Esophagus muscularis mucosa (tissue), 4 donors: ENCODE measurements at regions not wholly inside any gene's neighbourhood (a gene's known extent, or its start where the extent isn't known, plus 50 kb on each side); places are given as distances from the start of the nearest gene placed in this dataset.
"Not testable (repeated sequence)": the region's sequence is repeated elsewhere in the genome, so short reads cannot be mapped to it uniquely, and the experiment has no call there.

Experiments used
- DNase-seq: peaks from one replicate; pipeline ENCODE4 v3.0.0-alpha.2; 2017; ENCODE audit errors: extremely low spot score
- H3K27ac ChIP-seq, 4 donors: fragments of 200-600 bp; sonication (generic); replicated peaks in 1 of 4; 1 replicate in 3 of 4; 2 replicates in 1 of 4; pipeline ENCODE4 v1.5.1; 2016 to 2019; ENCODE audit warnings: mild to moderate bottlenecking in 1 of 4
- H3K27me3 ChIP-seq, 4 donors: fragments of 200-600 bp; sonication (generic); one replicate each; pipeline versions ENCODE4 v1.5.1 to v1.6.0; 2016 to 2019
- H3K36me3 ChIP-seq, 4 donors: fragments of 200-600 bp; sonication (generic); one replicate each; pipeline ENCODE4 v1.5.1; 2016 to 2019
- H3K4me1 ChIP-seq, 4 donors: fragments of 200-600 bp; sonication (generic); one replicate each; pipeline ENCODE4 v1.5.1; 2016 to 2019
- H3K4me3 ChIP-seq, 4 donors: fragments of 200-600 bp; sonication (generic); 1 replicate in 2 of 4; 2 replicates in 2 of 4; pipeline ENCODE4 v1.5.1; 2016 to 2019; ENCODE audit warnings: mild to moderate bottlenecking in 4 of 4, moderate library complexity in 1 of 4
- H3K9me3 ChIP-seq, 4 donors: fragments of 200-600 bp; sonication (generic); 1 replicate in 3 of 4; 2 replicates in 1 of 4; pipeline ENCODE4 v1.5.1; 2016 to 2019
- CTCF ChIP-seq, 3 experiments: fragments of 200-600 bp in 2 of 3; fragments of 450-650 bp in 1 of 3; sonication (generic) in 2 of 3; IDR thresholded peaks; one replicate each; pipeline ENCODE4 v1.5.1; 2017 to 2019; ENCODE audit warnings: antibody characterized with exemption in 3 of 3, mild to moderate bottlenecking in 2 of 3, moderate library complexity in 1 of 3
- EP300 ChIP-seq: sonication (generic); formaldehyde crosslinking; IDR thresholded peaks from one replicate; pipeline ENCODE4 v1.6.1; 2017; ENCODE audit warnings: antibody characterized with exemption
- POLR2A ChIP-seq: fragments of 450-650 bp; IDR thresholded peaks from one replicate; pipeline ENCODE4 v1.6.1; 2017; ENCODE audit warnings: antibody characterized with exemption, moderate library complexity, mild to moderate bottlenecking, low read depth
- POLR2AphosphoS5 ChIP-seq, 2 donors: sonication (generic); formaldehyde crosslinking; IDR thresholded peaks; one replicate each; pipeline ENCODE4 v1.6.1; 2017; ENCODE audit warnings: antibody characterized with exemption in 2 of 2
- WGBS: methylation state at CpG from one replicate; pipeline ENCODE4 v1.1.5; 2018; 5-methylcytosine and 5-hydroxymethylcytosine counted together
- intact Hi-C: fragments of 100-400 bp; cut with DNase I; formaldehyde crosslinking; loops from one replicate; pipeline ENCODE4 v1.15.1; 2023

- Histone ChIP-seq H3K36me3 (no peaks in the 10 kb centered on the region), H3K27me3 (no peaks in the 10 kb centered on the region), H3K4me3 (no peak overlapping the region), H3K9me3 (no peaks in the 10 kb centered on the region), H3K4me1 (no peaks in the 10 kb centered on the region), H3K27ac (no peak overlapping the region)
- intact Hi-C loops, result no loop called here
- TF ChIP-seq CTCF (IDR thresholded peaks at IDR 0.05), result no peak
- TF ChIP-seq POLR2A, result no peak
- TF ChIP-seq EP300, result no peak
- TF ChIP-seq POLR2AphosphoS5 (IDR thresholded peaks at IDR 0.05), result no peak
- DNase-seq, result no peak
- WGBS, result 87% methylated on average over 3 of the region's 6 CpGs
These were observed 132.6 kb downstream of the CUL2 start for GRCh38 chr10:34957531-34957930.

- TF ChIP-seq POLR2A, result no peak
- no peak for TF ChIP-seq POLR2AphosphoS5 (IDR thresholded peaks at IDR 0.05)
- TF ChIP-seq EP300, result no peak
- no peak for TF ChIP-seq CTCF (IDR thresholded peaks at IDR 0.05)
- no peak overlapping the region for H3K27ac ChIP-seq
- intact Hi-C loops, result no loop called here
These were observed 133.4 kb downstream of the CUL2 start for GRCh38 chr10:34956756-34957155.

GRCh38 chr10:34955391-34955790 lies 134.8 kb downstream of the CUL2 start:
- no peaks in the 10 kb centered on the region for H3K36me3 ChIP-seq
- TF ChIP-seq EP300, result no peak
- no peak for TF ChIP-seq POLR2AphosphoS5 (IDR thresholded peaks at IDR 0.05)
- TF ChIP-seq POLR2A, result no peak
- no peaks in the 10 kb centered on the region for H3K27me3 ChIP-seq
- WGBS, result 76% methylated on average over 2 of the region's 2 CpGs
- no peaks in the 10 kb centered on the region for H3K4me1 ChIP-seq
- no peak overlapping the region for H3K4me3 ChIP-seq
- intact Hi-C loops, result no loop called here
- no peaks in the 10 kb centered on the region for H3K9me3 ChIP-seq
- no peak for DNase-seq
- no peak overlapping the region for H3K27ac ChIP-seq

More at GRCh38 chr10:34956756-34957155, 133.4 kb downstream of the CUL2 start:
- WGBS, result 94% methylated on average over 3 of the region's 3 CpGs
- Histone ChIP-seq H3K4me3 (no peak overlapping the region), H3K27me3 (no peaks in the 10 kb centered on the region), H3K36me3 (no peaks in the 10 kb centered on the region), H3K4me1 (no peaks in the 10 kb centered on the region), H3K9me3 (no peaks in the 10 kb centered on the region)
- DNase-seq, result no peak

GRCh38 chr10:34954142-34954541 lies 136.0 kb downstream of the CUL2 start:
- Histone ChIP-seq H3K4me3 (no peak overlapping the region), H3K4me1 (no peaks in the 10 kb centered on the region), H3K36me3 (no peaks in the 10 kb centered on the region), H3K27ac (no peak overlapping the region), H3K9me3 (no peaks in the 10 kb centered on the region), H3K27me3 (no peaks in the 10 kb centered on the region)
- WGBS, result 79% methylated on average over 5 of the region's 5 CpGs
- no peak for TF ChIP-seq EP300
- no peak for TF ChIP-seq POLR2AphosphoS5 (IDR thresholded peaks at IDR 0.05)
- TF ChIP-seq CTCF (IDR thresholded peaks at IDR 0.05), result no peak
- TF ChIP-seq POLR2A, result no peak
- DNase-seq, result no peak
- intact Hi-C loops, result no loop called here

GRCh38 chr10:34951263-34951887 lies 136.3 kb upstream of the PARD3 start:
- H3K36me3 ChIP-seq, DNase-seq, intact Hi-C loops, H3K4me3 ChIP-seq, H3K9me3 ChIP-seq, H3K27me3 ChIP-seq, H3K4me1 ChIP-seq, H3K27ac ChIP-seq: not testable (repeated sequence)
- WGBS, result 89% methylated on average over 11 of the region's 11 CpGs

GRCh38 chr10:34945951-34946522 lies 130.9 kb upstream of the PARD3 start:
- intact Hi-C loops, H3K4me3 ChIP-seq, H3K4me1 ChIP-seq, H3K27me3 ChIP-seq, H3K27ac ChIP-seq, DNase-seq, H3K36me3 ChIP-seq, H3K9me3 ChIP-seq: not testable (repeated sequence)
- WGBS, result 95% methylated on average over 9 of the region's 9 CpGs
